ENCODE measurements at regions not wholly inside any gene's neighbourhood (a gene's known extent, or its start where the extent isn't known, plus 50 kb on each side); places are given as distances from the start of the nearest gene placed in this dataset.
"Not testable (repeated sequence)": the region's sequence is repeated elsewhere in the genome, so short reads cannot be mapped to it uniquely, and the experiment has no call there.

DNA sequence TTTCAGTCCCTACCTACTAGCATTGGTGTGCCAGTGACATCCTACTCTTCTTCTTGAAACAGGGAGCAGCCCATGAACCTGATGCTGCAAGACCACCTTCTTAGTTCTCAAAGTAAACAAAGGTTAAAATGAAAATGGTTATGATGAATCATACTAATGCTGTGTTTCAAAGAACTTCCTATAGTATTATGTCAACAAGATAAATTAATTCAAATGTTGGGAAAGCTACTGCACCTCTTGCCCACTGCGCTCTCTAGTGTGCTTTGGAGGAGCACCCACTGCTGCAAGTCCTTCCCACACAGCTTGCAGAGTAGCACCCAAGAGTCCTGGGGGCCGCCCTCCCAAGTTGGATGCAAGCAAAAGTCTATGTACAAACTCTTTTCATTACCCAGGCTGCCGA is 81.1 kb downstream of the CD200R1L start:
- DNase-seq, result no peak

DNA sequence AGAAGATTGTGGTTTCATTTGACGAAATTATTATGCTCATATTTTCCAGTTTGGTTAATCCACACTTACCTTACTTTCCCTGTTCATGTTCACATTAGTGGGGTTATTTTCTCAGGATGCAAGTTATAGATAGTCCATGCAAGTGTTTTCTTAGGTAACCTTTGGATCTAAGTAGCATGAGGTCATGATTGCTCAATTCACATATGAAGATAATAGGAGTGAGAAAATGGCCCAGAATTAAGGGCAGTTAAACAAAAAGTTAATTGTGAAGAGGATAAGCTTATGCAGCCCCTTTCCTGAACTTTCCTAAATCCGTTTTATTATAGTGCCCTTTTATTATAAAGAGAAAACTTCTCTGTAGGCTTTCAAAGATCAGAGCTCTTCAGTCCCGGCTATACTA is 83.4 kb downstream of the CD200R1L start:
- DNase-seq, result no peak

DNA sequence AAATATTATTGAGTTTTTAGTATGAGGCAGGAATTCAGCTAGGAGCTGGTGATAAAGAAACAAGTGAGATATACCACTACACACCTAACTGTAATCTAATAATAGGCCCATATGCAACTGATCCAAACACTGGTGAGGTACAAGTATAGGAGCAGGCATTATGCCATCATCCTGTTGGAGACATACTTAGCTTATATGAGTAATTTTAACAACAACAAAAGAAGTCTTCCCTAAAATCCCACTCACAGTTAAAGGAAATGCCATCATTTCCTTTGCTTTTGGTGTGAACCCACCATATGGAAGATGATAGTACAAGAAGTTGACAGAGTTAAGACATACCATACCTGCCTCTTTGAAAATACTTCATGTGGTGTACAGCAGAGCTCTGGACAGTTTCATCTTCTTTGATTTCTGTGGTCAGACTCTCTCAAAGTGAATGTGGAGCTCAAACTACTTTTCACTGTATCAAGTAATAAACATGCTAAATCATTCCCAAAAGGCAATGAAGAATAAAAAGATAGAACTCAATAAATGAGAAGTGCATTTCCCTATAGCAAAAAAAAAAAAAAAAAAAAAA is 85.5 kb downstream of the CD200R1L start:
- DNase-seq, result no peak

DNA sequence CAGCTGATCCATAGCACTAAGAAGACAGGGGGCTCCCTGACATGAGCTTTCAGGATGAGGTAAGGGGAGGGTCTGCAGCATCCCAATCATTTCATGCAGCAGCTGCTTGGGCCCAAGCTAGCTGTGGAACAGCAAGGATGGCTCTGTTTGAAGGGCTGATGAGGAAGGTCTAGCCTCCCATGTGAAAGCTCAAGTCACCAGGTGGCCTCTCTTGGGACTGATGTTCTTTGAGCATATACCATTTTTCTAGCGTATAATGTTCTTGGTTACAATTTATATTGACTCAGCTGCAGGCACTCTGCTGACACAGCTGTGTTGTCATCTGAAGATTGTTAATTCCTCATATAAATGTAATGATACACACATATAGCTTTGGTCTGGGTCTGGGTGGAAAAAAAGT is 87.0 kb downstream of the CD200R1L start:
- DNase-seq, result no peak

DNA sequence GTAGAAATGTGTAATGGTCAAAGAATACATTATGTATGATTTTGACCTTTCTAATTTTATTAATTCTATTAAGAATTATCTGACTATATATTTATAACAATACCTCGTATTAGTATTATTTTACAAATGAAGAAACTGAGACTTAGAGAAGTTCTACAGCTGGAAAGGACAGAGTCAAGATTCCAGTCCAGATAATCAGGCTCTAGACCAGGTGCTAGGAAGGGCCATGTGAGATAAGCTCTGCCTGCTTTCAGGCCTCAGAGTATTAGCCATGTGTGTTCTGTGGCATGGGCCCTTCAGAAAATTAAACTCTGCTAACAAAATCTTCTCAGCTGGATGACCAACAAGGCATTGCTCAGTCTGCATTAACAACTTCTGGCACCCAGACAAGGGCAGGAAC is 87.5 kb downstream of the CD200R1L start:
- no peak for DNase-seq

DNA sequence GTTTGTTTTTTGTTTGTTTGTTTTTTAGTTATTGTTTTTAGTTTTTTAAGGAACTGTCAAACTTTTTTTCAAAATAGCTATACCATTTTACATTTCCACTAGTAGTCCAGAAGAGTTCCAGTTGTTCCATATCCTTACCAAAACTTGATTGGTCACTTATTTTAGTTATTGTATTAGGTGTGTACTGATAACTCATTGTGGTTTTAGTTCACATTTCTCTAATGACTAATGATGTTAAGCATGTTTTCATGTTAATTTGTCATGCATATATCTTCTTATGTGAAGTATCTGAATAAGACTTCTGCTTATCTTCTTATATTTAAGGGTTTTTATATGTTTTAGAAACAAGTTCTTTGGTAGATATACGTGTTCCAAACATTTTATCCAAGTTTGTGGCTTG is 89.5 kb downstream of the CD200R1L start:
- DNase-seq, result no peak

DNA sequence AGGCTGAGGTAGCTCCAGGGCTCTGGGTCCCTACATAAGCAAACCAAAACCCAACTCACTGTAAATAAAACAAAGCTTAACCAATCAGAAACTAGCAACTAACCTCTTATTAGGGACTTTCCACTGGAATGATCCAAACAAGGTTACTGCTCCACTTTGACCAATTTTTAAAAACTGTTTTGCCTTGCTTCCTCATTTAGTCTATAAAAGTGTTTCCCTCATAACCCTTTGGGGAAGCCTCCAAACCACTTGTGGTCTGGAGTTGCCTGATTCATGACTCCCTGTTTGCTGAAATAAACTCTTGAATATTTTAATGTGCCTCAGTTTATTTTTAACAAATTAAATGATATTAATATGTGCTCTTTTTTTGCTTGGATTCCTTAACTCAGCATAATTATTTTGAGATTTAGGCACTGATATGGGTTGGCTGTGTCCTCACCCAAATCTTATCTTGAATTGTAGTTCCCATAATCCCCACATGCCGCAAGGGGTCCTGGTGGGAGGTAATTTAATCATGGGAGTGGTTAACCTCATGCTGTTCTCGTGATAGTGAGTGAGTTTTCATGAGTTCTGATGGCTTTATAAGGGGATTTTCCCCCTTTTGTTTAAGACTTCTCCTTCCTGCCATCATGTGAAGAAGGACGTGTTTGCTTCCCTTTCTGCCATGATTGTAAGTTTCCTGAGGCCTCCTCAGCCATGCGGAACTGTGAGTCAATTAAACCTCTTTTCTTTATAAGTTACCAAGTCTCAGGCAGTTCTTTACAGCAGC is 90.6 kb downstream of the CD200R1L start:
- DNase-seq, result no peak

DNA sequence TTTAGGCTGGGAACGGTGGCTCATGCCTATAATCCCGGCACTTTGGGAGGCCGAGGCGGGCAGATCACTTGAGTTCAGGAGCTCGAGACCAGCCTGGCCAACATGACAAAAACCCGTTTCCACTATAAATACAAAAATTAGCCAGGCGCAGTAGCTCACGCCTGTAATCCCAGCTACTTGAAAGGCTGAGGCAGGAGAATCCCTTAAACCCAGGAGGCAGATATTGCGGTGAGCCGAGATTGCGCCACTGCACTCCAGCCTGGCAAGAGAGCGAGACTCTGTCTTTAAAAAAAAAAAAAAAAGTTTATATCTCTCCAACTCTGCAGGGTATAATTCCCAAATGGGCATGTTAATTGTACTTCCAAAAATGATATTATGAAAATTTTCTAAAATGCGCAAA is 91.6 kb downstream of the CD200R1L start:
- DNase-seq, result not testable (repeated sequence)

DNA sequence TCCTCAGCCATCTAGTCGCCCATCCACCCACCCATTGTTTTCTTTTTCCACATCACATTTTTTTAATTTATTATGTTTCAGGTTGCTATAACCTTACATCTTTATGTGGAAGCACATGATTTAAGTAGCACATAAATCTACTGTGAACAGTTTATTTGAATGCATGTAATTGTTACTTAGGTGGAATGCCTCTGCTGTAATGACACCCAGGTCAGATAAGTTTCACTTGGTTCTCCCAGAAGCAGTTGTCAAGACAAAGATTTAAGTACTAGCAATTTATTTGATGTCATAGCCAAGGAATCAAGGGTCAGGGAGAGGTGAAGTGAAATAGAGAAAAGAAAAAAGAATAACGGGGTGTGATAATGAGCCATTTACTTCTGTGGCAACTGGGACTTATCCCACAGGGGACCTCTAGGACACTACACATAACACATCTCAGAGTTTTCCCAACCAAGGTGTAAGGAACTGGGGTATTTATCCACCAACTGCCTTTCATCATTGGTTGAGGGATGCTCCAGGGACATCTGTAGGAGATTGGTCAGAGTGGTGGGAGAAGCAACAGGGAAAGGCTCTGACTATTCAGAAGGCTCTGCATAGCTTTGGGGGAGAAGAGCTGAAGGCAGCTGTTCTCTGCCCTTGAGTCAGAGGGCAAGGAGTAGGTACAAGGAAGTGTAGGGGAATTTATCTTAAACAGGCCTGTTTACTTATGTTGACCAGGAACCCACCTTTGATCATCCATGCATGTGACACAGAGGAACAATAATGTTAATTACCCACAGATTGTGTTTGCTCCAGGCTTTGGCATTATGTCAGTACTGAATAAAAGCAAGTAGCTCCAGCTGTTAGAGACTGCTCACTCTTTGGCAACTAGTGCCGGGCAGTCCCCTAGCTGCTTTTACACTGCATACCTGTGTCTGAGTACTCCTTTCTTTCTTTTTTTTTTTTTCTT is 94.8 kb downstream of the CD200R1L start:
- no peak for DNase-seq

DNA sequence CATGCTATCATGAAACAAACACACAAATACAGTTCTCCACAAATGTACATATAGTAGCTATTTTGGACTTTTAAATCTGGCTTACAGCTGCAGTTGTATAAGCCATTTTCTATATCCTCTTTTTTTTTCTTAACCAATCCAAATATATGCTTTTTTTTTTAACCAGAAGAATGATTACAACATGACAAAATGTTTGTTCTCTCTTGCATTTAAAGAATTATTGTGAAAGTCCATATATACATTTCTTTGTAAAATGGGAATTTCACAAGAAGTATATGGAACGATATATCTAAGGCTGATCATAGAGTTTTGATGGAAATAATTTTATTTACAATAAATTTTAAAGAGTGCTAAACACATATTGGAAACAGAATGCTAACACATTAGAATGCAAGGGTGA is 95.6 kb downstream of the CD200R1L start:
- no peak for DNase-seq

DNA sequence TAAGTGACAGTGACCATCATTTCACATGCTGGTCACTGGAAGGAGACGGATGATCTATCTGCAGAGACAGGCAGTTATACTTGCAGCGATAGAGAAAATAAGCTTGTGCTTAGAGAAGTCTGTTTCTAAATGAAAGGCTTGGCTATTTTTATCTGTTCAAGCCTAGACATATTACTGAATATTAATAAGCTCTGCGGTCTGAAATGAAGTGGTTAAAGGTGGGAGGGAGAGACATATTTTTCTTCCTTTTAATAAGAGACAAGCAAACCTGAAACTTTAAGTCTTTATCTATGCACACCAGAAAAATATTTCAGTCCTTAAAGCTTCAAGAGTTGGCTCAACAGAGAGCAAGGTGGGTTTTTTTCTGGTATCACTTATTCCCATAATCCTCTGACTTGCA is 99.0 kb downstream of the CD200R1L start:
- DNase-seq, result no peak

DNA sequence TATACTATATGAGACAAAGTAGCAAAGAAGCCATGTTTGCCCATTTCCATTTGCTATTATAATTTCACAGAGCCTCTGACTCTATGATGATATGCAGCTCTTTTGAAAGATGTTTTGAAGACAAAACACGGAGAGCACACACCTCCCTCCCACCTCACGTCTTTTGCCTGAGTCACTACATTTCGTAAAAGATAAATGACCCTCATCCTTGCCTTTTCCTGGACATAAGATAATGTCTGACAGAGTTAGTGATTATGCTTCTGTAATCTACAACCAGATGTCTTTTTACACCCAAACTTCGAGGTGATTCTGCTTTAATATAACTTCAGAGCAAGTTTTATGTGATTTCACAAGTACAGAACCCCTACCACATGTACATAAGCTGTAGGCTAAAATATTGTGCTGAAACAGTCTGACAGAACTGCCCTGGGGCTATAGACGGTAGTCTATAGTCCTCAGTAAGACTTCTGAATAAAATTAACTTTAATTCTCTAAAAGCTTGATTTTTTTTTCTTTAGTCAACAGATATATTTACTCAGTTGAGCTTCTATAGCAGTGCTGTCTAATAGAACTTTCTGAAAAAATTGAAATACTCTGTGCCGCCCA is 99.9 kb downstream of the CD200R1L start:
- no peak for DNase-seq

DNA sequence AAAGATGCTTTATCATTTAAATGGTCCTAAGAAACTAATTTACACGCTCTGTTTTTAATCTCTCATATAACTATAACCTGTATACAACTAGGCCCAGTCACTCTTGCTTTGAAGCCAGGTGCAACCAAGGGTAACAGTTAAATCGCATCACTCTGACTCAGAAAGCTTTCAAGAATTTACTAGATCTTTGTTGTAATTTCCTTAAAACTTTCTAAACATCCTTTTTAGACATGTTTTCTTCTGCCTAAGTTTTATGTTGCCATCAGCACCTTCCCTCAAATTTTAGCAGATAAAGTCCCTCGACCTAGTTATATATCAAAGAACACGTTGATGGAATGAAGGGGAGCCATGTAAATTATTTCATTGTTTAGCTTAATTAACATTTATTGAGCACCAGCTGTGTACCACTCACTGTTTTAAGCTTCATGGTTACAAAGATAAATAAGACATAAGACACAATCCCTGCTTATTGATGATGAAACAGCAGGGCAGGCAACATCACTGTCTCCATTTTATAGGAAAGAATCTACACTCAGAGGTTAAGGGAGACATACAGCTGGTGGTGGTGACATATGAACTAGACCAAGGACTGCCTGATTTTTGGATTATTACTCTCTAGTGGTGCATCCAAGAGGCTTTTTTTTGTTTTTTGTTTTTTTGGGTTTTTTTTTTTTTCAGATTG is 101.0 kb downstream of the CD200R1L start:
- DNase-seq, result no peak

DNA sequence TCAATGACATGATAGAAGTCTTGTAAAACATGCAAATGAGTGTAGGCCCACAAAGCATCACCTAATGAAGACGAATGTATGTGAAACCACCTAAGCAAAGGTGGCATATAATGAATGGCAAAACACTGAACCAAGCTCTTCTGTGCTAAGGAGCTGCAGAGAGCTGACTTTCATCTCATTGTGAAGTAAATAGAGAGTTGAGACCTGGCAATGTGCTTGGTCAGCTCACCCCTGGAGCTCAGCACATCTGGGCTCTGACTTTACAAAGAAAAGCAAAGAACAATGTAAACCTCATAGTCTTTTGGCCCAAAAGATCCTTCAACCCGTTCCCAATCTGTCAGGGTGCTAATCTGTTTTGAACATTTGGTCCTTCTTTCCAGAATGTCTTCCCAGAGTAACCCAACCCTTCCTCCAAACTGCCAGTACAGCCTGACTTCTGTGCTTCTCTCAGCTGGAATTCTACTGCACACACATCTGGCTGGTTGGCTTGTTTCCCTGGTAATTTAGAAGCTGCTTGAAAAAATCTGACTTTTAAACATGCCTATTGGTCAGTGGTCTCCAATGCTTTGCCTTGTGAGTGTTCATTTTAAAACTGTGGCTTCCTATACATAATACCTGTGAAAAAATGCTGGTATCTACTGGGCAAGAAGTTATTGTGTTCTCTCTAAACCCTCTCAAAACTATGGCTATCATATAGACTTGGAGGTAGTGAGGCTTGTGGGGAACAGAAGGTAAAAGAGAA is 101.7 kb downstream of the CD200R1L start:
- no peak for DNase-seq

DNA sequence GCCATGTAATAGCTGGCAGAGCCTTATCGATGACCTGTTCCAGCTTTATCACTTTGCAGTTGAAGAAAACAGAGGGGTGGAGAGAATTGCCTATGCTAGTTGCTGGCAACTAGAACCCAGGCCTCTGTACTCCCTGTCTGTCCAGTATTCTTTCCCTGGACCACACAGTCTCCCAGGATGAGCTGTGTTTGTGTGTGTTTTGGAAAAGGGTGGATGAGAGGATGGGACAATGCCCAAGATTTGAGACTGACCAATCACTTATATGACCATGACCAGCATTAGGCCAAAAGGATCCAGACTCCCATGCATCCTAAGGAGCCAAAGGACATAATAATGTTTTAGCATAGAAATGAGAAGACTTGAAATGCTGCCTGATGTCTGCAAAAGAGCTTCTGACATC is 102.6 kb downstream of the CD200R1L start:
- DNase-seq, result no peak

DNA sequence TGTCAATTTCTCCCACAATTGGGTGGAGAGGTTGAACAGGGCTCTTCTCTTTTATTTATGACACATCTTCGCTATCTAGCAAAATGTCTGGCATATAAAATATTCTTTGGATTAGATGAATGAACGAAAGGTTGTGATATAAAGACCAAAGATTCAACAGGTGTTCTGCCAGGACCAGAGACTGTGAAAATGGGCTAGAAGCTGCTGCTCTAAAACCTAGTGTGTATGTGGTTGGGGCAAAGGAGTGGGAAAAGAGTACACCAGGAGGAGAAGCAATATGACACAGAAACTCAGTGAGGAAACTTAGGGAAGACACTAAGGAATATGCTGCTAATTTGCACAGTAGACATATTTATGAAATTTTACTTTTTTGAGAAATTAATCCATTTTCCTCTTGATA is 102.0 kb upstream of the CCDC80 start:
- no peak for DNase-seq

DNA sequence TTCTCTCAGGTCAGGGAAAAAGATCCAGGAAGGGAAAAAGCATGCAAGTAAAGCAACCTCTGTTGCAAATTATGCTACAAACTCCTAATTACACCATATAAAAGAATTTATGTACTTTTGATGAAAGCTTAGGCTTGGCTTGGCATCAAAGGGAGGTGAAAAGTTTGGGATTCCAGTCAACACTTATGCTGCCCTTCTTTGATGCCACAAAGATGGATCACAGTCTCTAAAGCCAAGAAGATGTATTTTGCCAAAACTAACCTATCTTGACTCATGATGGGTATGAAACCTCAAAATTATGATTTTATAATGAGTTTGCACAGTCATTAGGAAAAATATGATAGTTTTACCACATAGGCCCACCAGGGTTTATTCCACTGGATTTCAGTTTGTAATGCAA is 101.0 kb upstream of the CCDC80 start:
- DNase-seq, result no peak

DNA sequence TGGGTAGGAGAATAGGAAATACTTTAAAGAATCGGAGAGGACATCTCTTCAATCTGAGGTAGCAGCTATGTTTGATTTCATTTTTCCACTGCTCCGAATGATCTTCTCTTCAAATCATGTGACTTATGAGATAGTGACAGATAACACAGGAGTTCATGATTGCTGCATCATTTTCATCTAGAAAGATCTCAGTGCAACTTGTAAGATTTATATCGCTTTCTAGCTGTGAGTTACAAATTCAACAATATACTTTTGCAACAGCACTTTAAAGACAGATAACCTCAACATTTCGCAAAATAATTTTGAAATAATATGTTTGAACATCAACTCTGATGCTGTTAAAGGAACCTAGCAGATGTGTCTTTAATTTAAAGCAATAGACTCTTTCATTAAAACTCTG is 99.9 kb upstream of the CCDC80 start:
- DNase-seq, result no peak

DNA sequence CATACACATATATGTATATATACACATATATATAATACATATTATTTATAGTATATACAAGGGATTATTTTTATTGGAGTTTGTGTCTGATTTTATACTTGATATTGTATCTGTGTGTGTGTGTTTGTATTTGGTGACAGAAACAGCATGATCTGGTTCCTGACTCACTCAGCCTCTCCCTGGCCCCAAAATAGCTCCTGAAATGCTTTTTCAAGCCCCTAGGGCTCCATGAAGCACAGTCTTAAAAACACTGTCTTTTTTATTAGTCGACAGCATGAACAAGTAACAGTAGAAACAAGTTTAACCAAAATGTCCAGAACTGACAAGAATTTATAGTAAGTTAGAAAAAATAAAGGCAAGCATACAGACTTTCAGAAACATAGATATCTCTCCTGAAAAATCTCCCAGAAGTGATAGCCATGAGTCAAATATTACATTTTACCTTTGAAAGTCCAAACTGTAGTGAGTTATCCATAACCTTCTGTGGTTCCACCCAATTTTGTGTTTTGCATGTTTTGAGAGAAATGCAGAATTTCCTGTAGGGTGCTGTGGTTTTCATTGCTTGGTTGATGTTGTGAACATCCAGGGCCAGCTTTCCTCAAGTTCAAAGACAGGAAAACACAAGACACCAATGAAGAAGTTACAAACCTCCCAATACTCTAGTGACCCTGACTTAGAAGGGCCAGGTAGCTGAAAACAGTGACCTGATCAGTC is 98.5 kb upstream of the CCDC80 start:
- no peak for DNase-seq

DNA sequence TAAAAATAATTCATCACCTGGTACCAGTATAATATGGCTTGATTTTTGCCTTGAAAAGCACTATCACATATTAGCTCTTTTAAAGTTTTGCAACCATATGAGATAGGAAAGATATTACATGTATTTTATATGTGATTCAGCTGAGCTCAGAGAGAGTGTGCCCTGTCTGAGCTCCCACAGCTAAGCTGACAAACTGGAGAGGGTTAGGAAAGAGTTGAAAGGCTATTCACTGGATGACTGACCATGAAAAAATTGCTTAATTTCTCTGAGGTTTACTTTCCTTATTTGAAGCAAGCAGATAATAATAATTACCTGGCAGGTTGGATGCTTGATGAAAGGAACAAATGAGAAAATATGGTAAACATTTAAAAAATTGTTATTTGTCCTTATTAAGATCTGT is 97.4 kb upstream of the CCDC80 start:
- DNase-seq, result no peak

DNA sequence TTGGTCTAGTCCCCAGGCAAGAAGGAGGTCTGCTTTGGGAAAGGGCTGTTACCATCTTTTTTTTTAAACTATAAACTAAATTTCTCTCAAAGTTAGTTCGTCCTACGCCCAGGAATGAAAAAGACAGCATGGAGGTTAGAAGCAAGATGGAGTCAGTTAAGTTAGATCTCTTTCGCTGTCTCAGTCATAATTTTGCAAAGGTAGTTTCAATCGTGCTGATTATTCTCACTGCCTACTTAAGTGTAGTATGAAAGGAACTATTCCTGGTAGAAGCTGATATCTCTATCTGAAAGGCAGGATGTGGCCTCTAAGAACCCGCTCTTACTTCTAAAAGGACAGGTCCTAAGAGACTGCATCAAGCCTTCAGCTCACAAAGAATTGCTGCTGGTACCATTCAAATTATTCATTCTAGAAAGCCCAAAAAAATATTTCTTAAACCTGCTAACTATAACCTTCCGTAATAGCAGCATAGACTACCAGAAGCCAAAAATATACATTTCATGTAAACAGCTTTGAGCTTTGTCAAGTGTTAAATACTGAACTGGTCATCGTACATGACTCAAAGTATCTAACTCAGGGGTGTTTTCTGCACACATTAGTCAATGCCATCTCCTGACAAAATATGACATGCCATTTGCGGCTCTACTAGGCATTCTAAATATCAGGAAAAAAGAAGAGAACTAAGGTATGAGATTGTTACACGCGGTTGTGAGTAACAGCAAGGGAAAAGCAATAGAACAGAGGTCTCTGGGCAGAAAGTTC is 96.0 kb upstream of the CCDC80 start:
- no peak for DNase-seq
